Gastrocnemius medialis (tissue), 4 donors: ENCODE measurements at regions not wholly inside any gene's neighbourhood (a gene's known extent, or its start where the extent isn't known, plus 50 kb on each side); places are given as distances from the start of the nearest gene placed in this dataset.

Source experiments
- POLR2A ChIP-seq, 2 donors: fragments of 450-650 bp; IDR thresholded peaks; one replicate each; pipeline ENCODE4 v1.6.1; 2017; ENCODE audit warnings: antibody characterized with exemption in 2 of 2, mild to moderate bottlenecking in 2 of 2, moderate library complexity in 2 of 2
- TF ChIP-seq, protein P1 (sequence below), 5 experiments: fragments of 450-650 bp in 3 of 5; fragments of 200-600 bp in 2 of 5; sonication (generic) in 2 of 5; IDR thresholded peaks in 4 of 5; conservative IDR thresholded peaks in 1 of 5; 1 replicate in 4 of 5; 2 replicates in 1 of 5; pipeline ENCODE4 v1.5.1; 2016 to 2019; ENCODE audit warnings: antibody characterized with exemption in 5 of 5, mild to moderate bottlenecking in 3 of 5, moderate library complexity in 3 of 5

GRCh38 chr13:72198042-72198441 is 331.0 kb upstream of the DACH1 start:
- TF ChIP-seq, protein P1, sequence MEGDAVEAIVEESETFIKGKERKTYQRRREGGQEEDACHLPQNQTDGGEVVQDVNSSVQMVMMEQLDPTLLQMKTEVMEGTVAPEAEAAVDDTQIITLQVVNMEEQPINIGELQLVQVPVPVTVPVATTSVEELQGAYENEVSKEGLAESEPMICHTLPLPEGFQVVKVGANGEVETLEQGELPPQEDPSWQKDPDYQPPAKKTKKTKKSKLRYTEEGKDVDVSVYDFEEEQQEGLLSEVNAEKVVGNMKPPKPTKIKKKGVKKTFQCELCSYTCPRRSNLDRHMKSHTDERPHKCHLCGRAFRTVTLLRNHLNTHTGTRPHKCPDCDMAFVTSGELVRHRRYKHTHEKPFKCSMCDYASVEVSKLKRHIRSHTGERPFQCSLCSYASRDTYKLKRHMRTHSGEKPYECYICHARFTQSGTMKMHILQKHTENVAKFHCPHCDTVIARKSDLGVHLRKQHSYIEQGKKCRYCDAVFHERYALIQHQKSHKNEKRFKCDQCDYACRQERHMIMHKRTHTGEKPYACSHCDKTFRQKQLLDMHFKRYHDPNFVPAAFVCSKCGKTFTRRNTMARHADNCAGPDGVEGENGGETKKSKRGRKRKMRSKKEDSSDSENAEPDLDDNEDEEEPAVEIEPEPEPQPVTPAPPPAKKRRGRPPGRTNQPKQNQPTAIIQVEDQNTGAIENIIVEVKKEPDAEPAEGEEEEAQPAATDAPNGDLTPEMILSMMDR (IDR thresholded peaks at IDR 0.05 in 4 of 5, conservative IDR thresholded peaks at IDR 0.05 in 1 of 5) = no peak
- no peak for TF ChIP-seq POLR2A (IDR thresholded peaks at IDR 0.05)
